ENCODE measurements at regions not wholly inside any gene's neighbourhood (a gene's known extent, or its start where the extent isn't known, plus 50 kb on each side); places are given as distances from the start of the nearest gene placed in this dataset.

DNA sequence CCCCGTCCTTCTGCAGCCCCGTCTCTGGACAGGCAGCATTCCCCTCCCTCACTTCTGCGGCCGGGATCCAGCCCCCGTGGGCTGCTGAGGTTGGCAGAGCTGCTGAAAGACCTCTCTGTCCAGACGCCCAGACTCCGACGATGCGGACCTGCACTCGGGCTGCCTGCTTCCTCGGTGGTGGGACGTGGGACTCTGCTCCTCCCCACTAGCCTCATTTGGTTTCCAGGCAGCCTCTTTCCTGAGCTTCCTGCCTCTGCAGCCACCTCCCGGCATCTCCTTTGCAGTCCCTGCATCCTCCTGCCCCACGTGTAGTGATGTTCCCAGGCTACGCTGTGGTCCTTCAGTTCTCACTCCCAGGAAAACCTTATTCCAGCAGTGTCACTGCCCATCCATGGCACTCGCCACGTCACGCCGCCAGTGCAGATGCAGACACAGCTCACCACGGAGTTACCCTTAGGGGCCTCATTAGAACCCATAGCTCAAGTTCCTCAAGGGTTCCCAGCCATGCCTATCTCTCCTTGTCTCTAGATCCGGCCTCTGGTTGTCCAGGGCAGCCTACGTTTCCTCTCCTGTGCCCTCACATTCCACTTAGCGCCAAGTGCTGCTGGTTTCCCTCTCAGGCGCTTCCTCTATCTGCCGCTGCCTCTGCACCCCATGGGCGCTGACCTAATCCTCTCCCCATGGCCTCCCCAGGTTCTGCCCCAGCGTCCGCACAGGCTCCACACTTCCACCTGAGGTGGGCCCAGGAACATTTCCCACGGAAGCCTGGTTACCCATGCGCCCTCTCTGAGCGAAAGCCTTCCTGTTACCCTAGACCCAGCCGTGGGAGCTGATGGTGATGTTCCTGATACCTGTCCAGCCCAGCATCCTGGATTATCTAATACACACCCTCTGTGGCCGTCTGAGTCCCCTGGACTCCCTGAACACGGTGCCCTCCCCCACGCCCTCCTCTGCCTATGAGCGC, 318.3 kb upstream of the MYT1L start:
- ATAC-seq (peak in 1 of 4 donors; percentile 19), DNase-seq (no peak)
- H3K36me3 ChIP-seq = no peaks in the 10 kb centered on the region
- intact Hi-C loops (cut with DNase I) = no loop called here
- H3K4me3 ChIP-seq = no peak overlapping the region
- H3K4me1 ChIP-seq = no peaks in the 10 kb centered on the region
- WGBS (ENCODE audit: insufficient coverage, low coverage, low lambda C conversion rate, missing lambda C conversion rate) = 54% methylated on average over 23 of the region's 36 CpGs
- H3K27ac ChIP-seq = no peak overlapping the region
- no peaks in the 10 kb centered on the region for H3K27me3 ChIP-seq
- no peak for TF ChIP-seq CTCF (IDR thresholded peaks at IDR 0.05)
- TF ChIP-seq POLR2A (IDR thresholded peaks at IDR 0.05) = no peak
- no peaks in the 10 kb centered on the region for H3K9me3 ChIP-seq

- H3K4me1 ChIP-seq = no peaks in the 10 kb centered on the region
- 53% methylated on average over 8 of the region's 8 CpGs for WGBS (ENCODE audit: insufficient coverage, low coverage, low lambda C conversion rate, missing lambda C conversion rate)
Observed at GRCh38 chr2:2648094-2648493, 317.0 kb upstream of the MYT1L start.

DNA sequence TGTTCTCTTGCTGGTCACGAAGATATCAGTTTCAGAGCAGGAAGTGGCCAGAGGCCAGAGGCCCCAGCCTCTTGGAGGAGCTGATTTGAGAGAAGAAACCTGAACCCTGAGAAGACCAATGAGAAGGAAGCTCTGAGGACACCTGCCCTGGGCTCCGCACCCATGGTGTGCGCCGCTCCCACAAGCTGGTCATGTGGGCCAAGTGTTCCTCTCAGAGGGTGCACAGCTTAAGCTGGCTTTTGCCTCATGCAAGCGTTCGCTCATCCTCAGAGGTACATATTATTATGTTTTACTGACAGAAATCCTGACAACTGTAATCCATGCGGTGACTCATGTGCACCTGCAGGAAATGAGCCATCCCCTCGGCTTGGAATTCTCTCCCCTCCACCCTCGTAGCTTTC, 316.1 kb upstream of the MYT1L start:
- intact Hi-C loops (cut with DNase I) = no loop called here
- DNase-seq = no peak
- Histone ChIP-seq H3K27ac (no peak overlapping the region), H3K9me3 (no peaks in the 10 kb centered on the region), H3K4me3 (no peak overlapping the region), H3K36me3 (no peaks in the 10 kb centered on the region), H3K27me3 (no peaks in the 10 kb centered on the region), H3K4me1 (no peaks in the 10 kb centered on the region)
- TF ChIP-seq POLR2A (IDR thresholded peaks at IDR 0.05) = no peak
- TF ChIP-seq CTCF (IDR thresholded peaks at IDR 0.05) = no peak
- no peak for ATAC-seq
- WGBS (ENCODE audit: insufficient coverage, low coverage, low lambda C conversion rate, missing lambda C conversion rate) = 56% methylated on average over 4 of the region's 9 CpGs

More at GRCh38 chr2:2648094-2648493, 317.0 kb upstream of the MYT1L start:
- Histone ChIP-seq H3K27ac (no peak overlapping the region), H3K36me3 (no peaks in the 10 kb centered on the region), H3K4me3 (no peak overlapping the region), H3K27me3 (no peaks in the 10 kb centered on the region), H3K9me3 (no peaks in the 10 kb centered on the region)
- no peak for ATAC-seq
- intact Hi-C loops (cut with DNase I) = no loop called here
- DNase-seq = no peak
- no peak for TF ChIP-seq POLR2A (IDR thresholded peaks at IDR 0.05)
- TF ChIP-seq CTCF (IDR thresholded peaks at IDR 0.05) = no peak

DNA sequence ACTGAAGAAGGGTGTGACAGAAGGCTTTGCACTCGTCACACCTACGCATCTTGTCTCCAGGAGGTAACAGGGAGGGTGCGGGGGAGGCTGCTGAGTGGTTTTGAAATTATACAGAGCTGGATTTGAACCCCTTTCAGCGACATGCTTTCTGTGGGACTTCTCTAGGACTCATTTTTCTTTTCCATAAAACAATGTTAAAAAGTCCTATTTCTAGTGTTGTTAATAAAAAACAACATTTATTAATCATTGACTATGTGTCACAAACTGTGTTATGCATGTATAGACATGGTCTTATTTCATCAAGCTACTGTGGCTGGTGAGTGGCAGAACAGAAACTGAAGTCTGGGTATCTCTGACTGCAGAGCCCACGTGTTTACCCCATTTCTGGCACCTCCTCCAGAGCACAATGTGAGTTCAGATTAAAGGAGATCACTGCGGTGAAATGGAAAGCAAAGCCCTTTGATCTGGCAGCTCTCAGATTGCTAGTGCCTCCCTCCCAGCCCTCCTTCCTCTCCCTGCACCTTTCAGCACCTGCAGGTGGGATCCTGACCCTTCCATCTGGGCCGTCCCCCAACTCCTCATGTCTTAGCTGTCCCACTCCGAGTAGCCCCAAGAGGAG, 315.5 kb upstream of the MYT1L start:
- 32% methylated on average over 8 of the region's 8 CpGs for WGBS (ENCODE audit: insufficient coverage, low coverage, low lambda C conversion rate, missing lambda C conversion rate)
- TF ChIP-seq POLR2A (IDR thresholded peaks at IDR 0.05) (no peak), CTCF (IDR thresholded peaks at IDR 0.05) (no peak)
- H3K27ac ChIP-seq = no peak overlapping the region
- no peaks in the 10 kb centered on the region for H3K27me3 ChIP-seq
- H3K36me3 ChIP-seq = no peaks in the 10 kb centered on the region
- intact Hi-C loops (cut with DNase I) = no loop called here
- no peak overlapping the region for H3K4me3 ChIP-seq
- ATAC-seq (no peak), DNase-seq (no peak)
- no peaks in the 10 kb centered on the region for H3K9me3 ChIP-seq
- no peaks in the 10 kb centered on the region for H3K4me1 ChIP-seq

Data from right lobe of liver (tissue), 6 donors.